ENCODE measurements at regions not wholly inside any gene's neighbourhood (a gene's known extent, or its start where the extent isn't known, plus 50 kb on each side); places are given as distances from the start of the nearest gene placed in this dataset.

DNA sequence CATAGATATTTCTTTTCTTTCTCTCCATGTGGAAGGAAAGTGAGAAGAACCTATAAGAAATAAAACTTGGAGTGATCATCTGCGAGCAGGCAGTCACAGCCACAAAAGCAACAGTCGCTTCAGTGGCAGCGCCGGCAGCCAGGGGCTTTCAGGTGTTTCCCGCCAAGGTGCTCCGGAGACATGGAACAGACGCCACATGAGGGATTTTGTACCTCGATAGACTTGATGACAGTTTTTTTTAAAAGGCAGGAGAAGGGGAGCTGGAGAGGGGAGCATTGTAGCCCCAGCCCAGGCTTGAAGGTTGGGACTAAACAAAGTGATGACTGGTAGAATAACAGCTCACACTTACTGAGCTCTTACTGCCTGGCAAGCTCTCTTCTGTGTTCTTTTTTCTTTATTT is 471.4 kb upstream of the B3GAT1 start:
- Histone ChIP-seq H3K4me3 (no peak overlapping the region), H3K36me3 (no peaks in the 10 kb centered on the region), H3K9me3 (no peaks in the 10 kb centered on the region), H3K27ac (no peak overlapping the region), H3K4me1 (no peaks in the 10 kb centered on the region), H3K27me3 (no peaks in the 10 kb centered on the region)
- DNase-seq: no peak
- intact Hi-C loops (cut with DNase I): no loop called here
- ATAC-seq: no peak
- TF ChIP-seq, protein P1, sequence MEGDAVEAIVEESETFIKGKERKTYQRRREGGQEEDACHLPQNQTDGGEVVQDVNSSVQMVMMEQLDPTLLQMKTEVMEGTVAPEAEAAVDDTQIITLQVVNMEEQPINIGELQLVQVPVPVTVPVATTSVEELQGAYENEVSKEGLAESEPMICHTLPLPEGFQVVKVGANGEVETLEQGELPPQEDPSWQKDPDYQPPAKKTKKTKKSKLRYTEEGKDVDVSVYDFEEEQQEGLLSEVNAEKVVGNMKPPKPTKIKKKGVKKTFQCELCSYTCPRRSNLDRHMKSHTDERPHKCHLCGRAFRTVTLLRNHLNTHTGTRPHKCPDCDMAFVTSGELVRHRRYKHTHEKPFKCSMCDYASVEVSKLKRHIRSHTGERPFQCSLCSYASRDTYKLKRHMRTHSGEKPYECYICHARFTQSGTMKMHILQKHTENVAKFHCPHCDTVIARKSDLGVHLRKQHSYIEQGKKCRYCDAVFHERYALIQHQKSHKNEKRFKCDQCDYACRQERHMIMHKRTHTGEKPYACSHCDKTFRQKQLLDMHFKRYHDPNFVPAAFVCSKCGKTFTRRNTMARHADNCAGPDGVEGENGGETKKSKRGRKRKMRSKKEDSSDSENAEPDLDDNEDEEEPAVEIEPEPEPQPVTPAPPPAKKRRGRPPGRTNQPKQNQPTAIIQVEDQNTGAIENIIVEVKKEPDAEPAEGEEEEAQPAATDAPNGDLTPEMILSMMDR (IDR thresholded peaks at IDR 0.05): no peak

DNA sequence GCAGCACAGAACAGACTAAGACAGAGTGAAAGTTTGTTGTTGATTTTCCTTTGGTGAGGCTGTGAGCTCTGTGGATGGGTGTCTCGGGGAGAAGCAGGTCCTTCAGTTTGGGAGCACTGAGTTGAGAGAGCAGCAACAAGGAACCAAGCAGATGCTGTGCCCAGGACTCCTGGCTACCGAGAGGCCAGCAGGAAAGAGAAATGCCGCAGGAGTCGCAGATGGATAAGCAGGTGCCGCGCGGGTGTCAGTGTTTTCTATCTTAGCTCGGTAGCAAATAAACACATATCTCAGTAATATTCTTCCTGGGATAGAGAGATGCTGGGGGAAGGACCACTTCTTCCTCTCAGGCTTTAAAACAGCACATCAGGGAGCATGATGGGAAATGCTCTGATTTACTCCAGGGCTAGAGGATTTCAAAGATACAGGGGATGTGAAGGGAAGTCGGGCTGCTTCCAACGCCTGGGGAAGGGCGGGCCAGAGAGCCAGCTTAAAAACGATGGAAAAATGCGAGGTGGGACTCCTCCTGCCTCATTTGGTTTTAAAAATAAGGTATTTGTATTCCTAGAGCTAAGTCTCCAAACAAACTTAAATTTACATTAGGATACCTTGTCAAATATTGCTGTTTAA is 470.7 kb upstream of the B3GAT1 start:
- ATAC-seq (no peak), DNase-seq (no peak)
- Histone ChIP-seq H3K4me1 (no peaks in the 10 kb centered on the region), H3K4me3 (no peak overlapping the region), H3K36me3 (no peaks in the 10 kb centered on the region), H3K9me3 (no peaks in the 10 kb centered on the region), H3K27me3 (no peaks in the 10 kb centered on the region), H3K27ac (no peak overlapping the region)
- intact Hi-C loops (cut with DNase I): no loop called here
- TF ChIP-seq, protein P1 (IDR thresholded peaks at IDR 0.05): no peak

DNA sequence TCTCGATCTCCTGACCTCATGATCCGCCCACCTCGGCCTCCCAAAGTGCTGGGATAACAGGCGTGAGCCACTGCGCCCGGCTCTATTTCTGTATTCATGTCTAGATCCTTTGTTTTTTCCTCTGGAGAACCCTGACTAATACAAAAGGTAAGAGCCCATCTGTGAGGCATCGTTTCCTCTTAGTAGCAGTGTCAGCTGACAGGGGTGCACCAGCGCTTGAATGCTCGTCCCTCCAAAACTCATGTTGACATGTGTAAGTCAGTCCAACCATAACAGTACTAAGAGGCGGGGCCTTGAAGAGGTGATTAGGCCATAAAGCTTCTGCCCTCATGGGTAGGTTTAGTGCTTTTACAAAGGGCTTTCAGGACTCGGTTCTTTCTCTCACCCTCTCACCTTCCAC is 470.1 kb upstream of the B3GAT1 start:
- Histone ChIP-seq H3K27me3 (no peaks in the 10 kb centered on the region), H3K36me3 (no peaks in the 10 kb centered on the region), H3K27ac (no peak overlapping the region), H3K9me3 (no peaks in the 10 kb centered on the region), H3K4me3 (no peak overlapping the region), H3K4me1 (no peaks in the 10 kb centered on the region)
- DNase-seq: no peak
- intact Hi-C loops (cut with DNase I): no loop called here
- ATAC-seq: no peak
- TF ChIP-seq, protein P1 (IDR thresholded peaks at IDR 0.05): no peak

DNA sequence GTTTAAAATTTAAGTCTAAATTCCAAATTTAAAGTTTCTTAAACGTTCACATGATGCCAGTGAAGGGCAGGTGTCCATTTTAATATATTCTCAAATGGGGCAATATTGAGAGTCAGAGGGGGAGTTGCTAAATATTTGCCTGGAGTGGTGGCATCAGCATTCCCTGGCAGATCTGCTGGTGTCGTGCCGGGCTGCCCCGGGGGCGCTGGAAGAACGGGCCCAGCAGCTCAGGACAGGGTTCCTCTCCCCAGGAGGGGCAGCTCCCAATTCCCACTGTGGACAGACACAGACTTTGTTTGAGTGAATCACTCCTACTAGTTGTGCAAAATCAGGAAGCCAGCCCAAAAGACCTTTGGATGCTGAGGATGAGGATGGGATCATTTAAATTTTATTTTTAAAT is 468.7 kb upstream of the B3GAT1 start:
- ATAC-seq (no peak), DNase-seq (no peak)
- TF ChIP-seq, protein P1 (IDR thresholded peaks at IDR 0.05): no peak
- no peaks in the 10 kb centered on the region for H3K36me3 ChIP-seq
- no peak overlapping the region for H3K4me3 ChIP-seq
- no peaks in the 10 kb centered on the region for H3K9me3 ChIP-seq
- no peaks in the 10 kb centered on the region for H3K4me1 ChIP-seq
- no peaks in the 10 kb centered on the region for H3K27me3 ChIP-seq
- no peak overlapping the region for H3K27ac ChIP-seq
- intact Hi-C loops (cut with DNase I): no loop called here

DNA sequence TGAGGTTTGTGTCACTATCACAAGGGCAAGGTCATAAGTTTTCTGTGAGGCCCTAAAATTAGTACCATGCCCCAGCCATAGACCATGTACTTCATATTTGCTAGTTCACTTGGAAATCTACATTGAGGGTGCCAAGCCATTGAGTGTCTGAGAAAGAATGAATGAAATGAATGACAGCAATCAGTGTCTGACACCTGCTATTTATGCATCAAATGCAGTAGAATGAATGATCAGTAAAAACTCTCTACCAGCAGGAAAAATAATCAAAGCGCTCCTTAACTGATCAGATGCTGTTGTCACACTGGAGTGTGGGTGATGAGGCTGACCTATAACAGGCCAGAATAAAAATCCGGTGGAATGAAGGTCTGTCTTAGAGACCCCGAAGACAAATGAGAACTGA is 467.9 kb upstream of the B3GAT1 start:
- DNase-seq (no peak), ATAC-seq (no peak)
- Histone ChIP-seq H3K36me3 (no peaks in the 10 kb centered on the region), H3K4me3 (no peak overlapping the region), H3K9me3 (no peaks in the 10 kb centered on the region), H3K4me1 (no peaks in the 10 kb centered on the region), H3K27me3 (no peaks in the 10 kb centered on the region), H3K27ac (no peak overlapping the region)
- TF ChIP-seq, protein P1 (IDR thresholded peaks at IDR 0.05): no peak
- intact Hi-C loops (cut with DNase I): no loop called here

DNA sequence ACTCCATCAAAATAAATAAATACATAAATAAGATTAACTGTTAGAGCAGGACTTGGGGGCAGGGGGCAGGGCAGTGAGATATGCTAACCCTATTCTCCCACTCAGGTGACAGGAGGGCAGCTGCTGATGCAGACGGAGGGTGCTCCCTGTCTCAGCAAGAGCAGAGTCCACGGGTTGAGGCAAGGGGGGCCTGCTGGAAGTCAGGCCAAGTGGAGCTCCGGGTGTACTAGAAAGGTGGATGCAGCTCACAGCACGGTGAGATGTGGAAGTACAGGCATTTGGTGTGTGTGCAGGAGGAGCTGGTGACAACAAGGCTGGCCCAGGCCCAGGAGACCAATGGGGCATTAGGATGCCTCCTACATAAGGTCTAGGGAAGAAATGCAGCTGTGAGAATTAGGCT is 467.3 kb upstream of the B3GAT1 start:
- Histone ChIP-seq H3K9me3 (no peaks in the 10 kb centered on the region), H3K4me1 (no peaks in the 10 kb centered on the region)

More for the DNA sequence above, 467.3 kb upstream of the B3GAT1 start:
- Histone ChIP-seq H3K27ac (no peak overlapping the region), H3K36me3 (no peaks in the 10 kb centered on the region), H3K27me3 (no peaks in the 10 kb centered on the region), H3K4me3 (no peak overlapping the region)
- ATAC-seq: no peak
- intact Hi-C loops (cut with DNase I): no loop called here
- TF ChIP-seq, protein P1 (IDR thresholded peaks at IDR 0.05): no peak
- no peak for DNase-seq

All from upper lobe of right lung (tissue), 1 donor.